Stimulated activated CD4-positive, alpha-beta T cell treated with anti-CD3 and anti-CD28 coated beads, TNF-alpha, amount 100 ng/mL, for 24 hours (primary cell): ENCODE measurements at regions not wholly inside any gene's neighbourhood (a gene's known extent, or its start where the extent isn't known, plus 50 kb on each side); places are given as distances from the start of the nearest gene placed in this dataset.
"Not testable (repeated sequence)": the region's sequence is repeated elsewhere in the genome, so short reads cannot be mapped to it uniquely, and the experiment has no call there.

ENCODE experiments used
- DNase-seq, 3 experiments: peaks; one replicate each; pipeline ENCODE4 v3.0.0-alpha.2; 2020; ENCODE audit warnings: low read depth in 3 of 3

GRCh38 chr17:79560527-79560926 is 50.3 kb downstream of the RBFOX3 start:
- no peak for DNase-seq

- DNase-seq, result no peak
These were observed 51.6 kb downstream of the RBFOX3 start for GRCh38 chr17:79559111-79559887.

GRCh38 chr17:79558091-79558900 is 52.6 kb downstream of the RBFOX3 start:
- no peak for DNase-seq

- no peak for DNase-seq
These were observed 53.4 kb downstream of the RBFOX3 start for GRCh38 chr17:79557276-79558090.

- no peak for DNase-seq
These were observed 54.6 kb downstream of the RBFOX3 start for GRCh38 chr17:79556271-79556670.

GRCh38 chr17:79555543-79555942 is 55.3 kb downstream of the RBFOX3 start:
- DNase-seq, result no peak

- DNase-seq, result not testable (repeated sequence)
These were observed 56.5 kb downstream of the RBFOX3 start for GRCh38 chr17:79554346-79554745.

GRCh38 chr17:79552824-79553223 is 58.0 kb downstream of the RBFOX3 start:
- DNase-seq, result no peak

- DNase-seq, result no peak
These were observed 58.4 kb downstream of the RBFOX3 start for GRCh38 chr17:79552405-79552804.

- DNase-seq, result no peak
These were observed 61.5 kb downstream of the RBFOX3 start for GRCh38 chr17:79549141-79549915.

GRCh38 chr17:79548116-79548515 is 62.7 kb downstream of the RBFOX3 start:
- no peak for DNase-seq

GRCh38 chr17:79547586-79547985 is 63.3 kb downstream of the RBFOX3 start:
- DNase-seq, result no peak

- not testable (repeated sequence) for DNase-seq
These were observed 63.7 kb downstream of the RBFOX3 start for GRCh38 chr17:79547171-79547570.

GRCh38 chr17:79546386-79546785 is 64.5 kb downstream of the RBFOX3 start:
- DNase-seq, result no peak

GRCh38 chr17:79545251-79546005 is 65.4 kb downstream of the RBFOX3 start:
- no peak for DNase-seq

GRCh38 chr17:79544142-79544914 is 66.5 kb downstream of the RBFOX3 start:
- no peak for DNase-seq

GRCh38 chr17:79543531-79543930 is 67.3 kb downstream of the RBFOX3 start:
- DNase-seq, result no peak

GRCh38 chr17:79542718-79543117 is 68.1 kb downstream of the RBFOX3 start:
- DNase-seq, result no peak

GRCh38 chr17:79541056-79541850 is 69.6 kb downstream of the RBFOX3 start:
- no peak for DNase-seq
